KMS-11 (cell line): ENCODE measurements at regions not wholly inside any gene's neighbourhood (a gene's known extent, or its start where the extent isn't known, plus 50 kb on each side); places are given as distances from the start of the nearest gene placed in this dataset.

Experiments used
- H2AFZ ChIP-seq: fragments of 200-600 bp; sonication (generic); 2 replicates; pipeline ENCODE4 v1.6.1; 2016; ENCODE audit warnings: antibody characterized with exemption, mixed run types, low read depth
- H3K27ac ChIP-seq: fragments of 200-600 bp; sonication (generic); 2 replicates; pipeline ENCODE4 v1.6.1; 2016; ENCODE audit warnings: mild to moderate bottlenecking, mixed run types
- H3K27me3 ChIP-seq: fragments of 200-600 bp; sonication (generic); 2 replicates; pipeline ENCODE4 v1.6.1; 2017; ENCODE audit warnings: mild to moderate bottlenecking, low read depth, mixed run types, moderate library complexity; ENCODE audit not compliant: insufficient read depth
- H3K36me3 ChIP-seq: fragments of 200-600 bp; sonication (generic); 2 replicates; pipeline ENCODE4 v1.6.1; 2017; ENCODE audit warnings: mild to moderate bottlenecking, mixed run types; ENCODE audit not compliant: insufficient read depth
- H3K4me1 ChIP-seq: fragments of 200-600 bp; sonication (generic); 2 replicates; pipeline ENCODE4 v1.6.1; 2016; ENCODE audit warnings: mild to moderate bottlenecking, low read depth, mixed run types; ENCODE audit not compliant: poor library complexity, severe bottlenecking
- H3K4me2 ChIP-seq: fragments of 200-600 bp; sonication (generic); 2 replicates; pipeline ENCODE4 v1.7.0; 2016; ENCODE audit warnings: mild to moderate bottlenecking, mixed run types
- H3K4me3 ChIP-seq: fragments of 200-600 bp; sonication (generic); IDR thresholded peaks from 2 replicates; pipeline ENCODE4 v1.6.1; 2017; ENCODE audit warnings: low read depth, low read length, mixed read lengths; ENCODE audit not compliant: insufficient read depth
- H3K79me2 ChIP-seq: fragments of 200-600 bp; sonication (generic); 2 replicates; pipeline ENCODE4 v1.6.1; 2016; ENCODE audit warnings: low read depth, mixed run types; ENCODE audit not compliant: insufficient read depth
- H3K9ac ChIP-seq: fragments of 200-600 bp; sonication (generic); 2 replicates; pipeline ENCODE4 v1.6.1; 2016; ENCODE audit warnings: mild to moderate bottlenecking, mixed run types
- H4K20me1 ChIP-seq: fragments of 200-600 bp; sonication (generic); 2 replicates; pipeline ENCODE4 v1.6.1; 2016; ENCODE audit warnings: mild to moderate bottlenecking, mixed run types; ENCODE audit not compliant: insufficient read depth
- TF ChIP-seq, protein P1 (sequence below): fragments of 200-600 bp; sonication (generic); conservative IDR thresholded peaks from 2 replicates; pipeline ENCODE4 v1.6.1; 2017; ENCODE audit warnings: low read depth, mild to moderate bottlenecking, antibody characterized with exemption, low read length, moderate library complexity, mixed read lengths

DNA sequence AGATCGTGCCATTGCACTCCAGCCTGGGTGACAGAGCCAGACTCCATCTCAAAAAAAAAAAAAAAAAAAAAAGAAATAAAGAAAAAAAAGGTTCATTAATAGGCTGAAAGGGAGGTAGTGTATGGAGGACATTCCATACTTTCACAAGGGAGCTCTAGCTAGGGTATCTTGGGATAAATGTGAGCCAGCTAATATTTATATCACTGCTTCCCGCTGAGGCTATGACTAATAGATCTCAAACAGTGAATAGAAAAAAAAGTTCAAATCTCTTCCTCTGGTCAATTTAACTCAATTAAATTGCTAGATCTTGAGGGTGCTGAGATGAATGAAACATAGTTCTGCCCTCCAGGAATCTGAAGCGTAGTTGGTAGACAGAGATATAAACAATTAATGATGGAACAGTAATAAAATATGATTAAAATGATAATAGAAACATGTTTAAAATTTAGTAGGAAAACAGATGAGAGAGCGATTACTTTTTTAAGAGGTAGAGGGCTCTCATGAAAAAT, 55.7 kb upstream of the SHISA3 start:
- Histone ChIP-seq H3K4me2 (no peak overlapping the region), H3K79me2 (no peaks in the 10 kb centered on the region), H3K9ac (no peak overlapping the region), H2AFZ (no peak overlapping the region), H3K4me1 (no peaks in the 10 kb centered on the region), H3K27ac (no peak overlapping the region), H3K4me3 (no peak overlapping the region), H4K20me1 (no peaks in the 10 kb centered on the region), H3K36me3 (no peaks in the 10 kb centered on the region), H3K27me3 (no peaks in the 10 kb centered on the region)
- TF ChIP-seq, protein P1, sequence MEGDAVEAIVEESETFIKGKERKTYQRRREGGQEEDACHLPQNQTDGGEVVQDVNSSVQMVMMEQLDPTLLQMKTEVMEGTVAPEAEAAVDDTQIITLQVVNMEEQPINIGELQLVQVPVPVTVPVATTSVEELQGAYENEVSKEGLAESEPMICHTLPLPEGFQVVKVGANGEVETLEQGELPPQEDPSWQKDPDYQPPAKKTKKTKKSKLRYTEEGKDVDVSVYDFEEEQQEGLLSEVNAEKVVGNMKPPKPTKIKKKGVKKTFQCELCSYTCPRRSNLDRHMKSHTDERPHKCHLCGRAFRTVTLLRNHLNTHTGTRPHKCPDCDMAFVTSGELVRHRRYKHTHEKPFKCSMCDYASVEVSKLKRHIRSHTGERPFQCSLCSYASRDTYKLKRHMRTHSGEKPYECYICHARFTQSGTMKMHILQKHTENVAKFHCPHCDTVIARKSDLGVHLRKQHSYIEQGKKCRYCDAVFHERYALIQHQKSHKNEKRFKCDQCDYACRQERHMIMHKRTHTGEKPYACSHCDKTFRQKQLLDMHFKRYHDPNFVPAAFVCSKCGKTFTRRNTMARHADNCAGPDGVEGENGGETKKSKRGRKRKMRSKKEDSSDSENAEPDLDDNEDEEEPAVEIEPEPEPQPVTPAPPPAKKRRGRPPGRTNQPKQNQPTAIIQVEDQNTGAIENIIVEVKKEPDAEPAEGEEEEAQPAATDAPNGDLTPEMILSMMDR: no peak

DNA sequence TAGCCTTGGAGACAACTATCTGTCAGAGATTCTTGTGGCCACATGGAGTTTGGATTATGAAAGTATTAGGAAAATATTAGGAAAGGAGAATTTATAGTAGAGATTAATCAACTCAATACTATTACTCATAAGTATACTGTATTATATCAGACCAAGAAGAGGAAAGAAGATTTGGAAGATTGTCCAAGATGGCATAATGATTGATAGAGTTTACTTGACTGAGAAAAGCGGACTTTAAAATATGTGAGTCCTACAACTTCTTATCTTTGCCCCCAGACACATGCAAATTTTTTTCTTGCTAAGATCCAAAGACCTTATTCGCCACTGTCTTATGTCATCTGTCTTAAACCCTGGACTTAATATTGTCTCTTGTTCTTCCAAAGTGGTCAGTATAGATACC, 54.8 kb upstream of the SHISA3 start:
- Histone ChIP-seq H3K4me1 (no peaks in the 10 kb centered on the region), H3K9ac (no peak overlapping the region), H2AFZ (no peak overlapping the region), H3K4me3 (no peak overlapping the region), H3K79me2 (no peaks in the 10 kb centered on the region), H4K20me1 (no peaks in the 10 kb centered on the region), H3K27me3 (no peaks in the 10 kb centered on the region), H3K36me3 (no peaks in the 10 kb centered on the region), H3K4me2 (no peak overlapping the region), H3K27ac (no peak overlapping the region)
- TF ChIP-seq, protein P1: no peak

- Histone ChIP-seq H3K4me2 (no peak overlapping the region), H3K79me2 (no peaks in the 10 kb centered on the region), H2AFZ (no peak overlapping the region), H3K27ac (no peak overlapping the region), H3K9ac (no peak overlapping the region), H3K27me3 (no peaks in the 10 kb centered on the region), H4K20me1 (no peaks in the 10 kb centered on the region), H3K4me1 (no peaks in the 10 kb centered on the region), H3K4me3 (no peak overlapping the region), H3K36me3 (no peaks in the 10 kb centered on the region)
- TF ChIP-seq, protein P1: no peak
Observed at GRCh38 chr4:42344309-42344708, 53.0 kb upstream of the SHISA3 start.

GRCh38 chr4:42344749-42345148, 52.5 kb upstream of the SHISA3 start:
- TF ChIP-seq, protein P1: no peak
- H2AFZ ChIP-seq: no peak overlapping the region

More at GRCh38 chr4:42344749-42345148, 52.5 kb upstream of the SHISA3 start:
- Histone ChIP-seq H3K4me1 (no peaks in the 10 kb centered on the region), H3K79me2 (no peaks in the 10 kb centered on the region), H4K20me1 (no peaks in the 10 kb centered on the region), H3K27ac (no peak overlapping the region), H3K9ac (no peak overlapping the region), H3K27me3 (no peaks in the 10 kb centered on the region), H3K4me3 (no peak overlapping the region), H3K4me2 (no peak overlapping the region), H3K36me3 (no peaks in the 10 kb centered on the region)
